Glutamatergic neuron (in vitro differentiated cells): ENCODE measurements at regions not wholly inside any gene's neighbourhood (a gene's known extent, or its start where the extent isn't known, plus 50 kb on each side); places are given as distances from the start of the nearest gene placed in this dataset.

Source experiments
- DNase-seq: peaks from one replicate; pipeline ENCODE4 v3.0.0; 2022
- H3K27ac Mint-ChIP-seq: one replicate; pipeline ENCODE4 v1.8.0; 2020; ENCODE audit warnings: mild to moderate bottlenecking, mixed read lengths, inconsistent platforms; ENCODE audit not compliant: unreplicated experiment
- H3K27me3 Mint-ChIP-seq: one replicate; pipeline ENCODE4 v1.8.0; 2020; ENCODE audit warnings: mild to moderate bottlenecking, moderate library complexity, mixed read lengths, inconsistent platforms; ENCODE audit not compliant: unreplicated experiment
- H3K36me3 Mint-ChIP-seq: one replicate; pipeline ENCODE4 v1.8.0; 2020; ENCODE audit warnings: mild to moderate bottlenecking, mixed read lengths, inconsistent platforms; ENCODE audit not compliant: unreplicated experiment
- H3K4me1 Mint-ChIP-seq: one replicate; pipeline ENCODE4 v1.8.0; 2020; ENCODE audit warnings: mild to moderate bottlenecking, low read depth, mixed read lengths, inconsistent platforms; ENCODE audit not compliant: unreplicated experiment
- H3K4me3 Mint-ChIP-seq: one replicate; pipeline ENCODE4 v1.8.0; 2020; ENCODE audit warnings: mild to moderate bottlenecking, mixed read lengths, inconsistent platforms; ENCODE audit not compliant: unreplicated experiment
- H3K9me3 Mint-ChIP-seq: one replicate; pipeline ENCODE4 v1.8.0; 2020; ENCODE audit warnings: mild to moderate bottlenecking, moderate library complexity, mixed read lengths, inconsistent platforms; ENCODE audit not compliant: unreplicated experiment
- CTCF ChIP-seq: fragments of 200-600 bp; sonication (generic); IDR thresholded peaks from one replicate; pipeline ENCODE4 v1.5.0; 2021; ENCODE audit not compliant: partially characterized antibody, unreplicated experiment

GRCh38 chr17:77875881-77876509 is 82.5 kb upstream of the TNRC6C start:
- Mint-ChIP-seq H3K9me3 (peaks cover 11% of the 10 kb centered on the region), H3K27ac (no peak overlapping the region), H3K4me3 (no peak overlapping the region), H3K4me1 (peaks cover 12% of the 10 kb centered on the region), H3K27me3 (peaks cover 3% of the 10 kb centered on the region), H3K36me3 (peaks cover 13% of the 10 kb centered on the region)
- no peak for TF ChIP-seq CTCF
- no peak for DNase-seq

DNA sequence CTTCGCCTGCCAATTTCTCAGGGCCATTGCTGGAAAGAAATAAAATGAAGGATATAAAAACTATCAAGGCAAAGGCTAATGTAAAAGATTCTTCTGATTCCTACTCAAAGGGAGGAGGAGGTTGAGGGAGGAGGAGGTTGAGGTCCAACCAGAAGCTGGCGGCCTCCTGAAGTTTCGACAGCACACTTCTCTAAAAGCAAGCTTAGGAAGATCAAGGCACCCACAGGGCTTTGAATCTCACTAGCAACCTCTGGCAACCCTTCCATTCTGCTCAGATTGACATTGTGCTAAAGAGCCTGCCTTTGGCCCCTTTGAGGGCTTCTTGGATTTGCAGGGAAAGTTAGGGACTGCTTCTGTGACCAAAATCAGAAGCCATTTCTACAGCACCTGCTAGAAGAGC is 81.5 kb upstream of the TNRC6C start:
- no peak overlapping the region for H3K27ac Mint-ChIP-seq
- peaks cover 13% of the 10 kb centered on the region for H3K36me3 Mint-ChIP-seq
- DNase-seq: no peak
- no peak overlapping the region for H3K4me3 Mint-ChIP-seq
- H3K9me3 Mint-ChIP-seq: peaks cover 14% of the 10 kb centered on the region
- peaks cover 3% of the 10 kb centered on the region for H3K27me3 Mint-ChIP-seq
- H3K4me1 Mint-ChIP-seq: peaks cover 19% of the 10 kb centered on the region
- TF ChIP-seq CTCF: no peak

GRCh38 chr17:77877646-77878355 is 80.7 kb upstream of the TNRC6C start:
- no peak for TF ChIP-seq CTCF
- Mint-ChIP-seq H3K36me3 (peaks cover 13% of the 10 kb centered on the region), H3K4me3 (no peak overlapping the region), H3K9me3 (peaks cover 17% of the 10 kb centered on the region), H3K27ac (no peak overlapping the region), H3K27me3 (peaks cover 5% of the 10 kb centered on the region), H3K4me1 (peaks cover 22% of the 10 kb centered on the region)
- DNase-seq: no peak

GRCh38 chr17:77879226-77879895 is 79.1 kb upstream of the TNRC6C start:
- Mint-ChIP-seq H3K4me1 (peaks cover 22% of the 10 kb centered on the region), H3K27ac (no peak overlapping the region), H3K27me3 (peaks cover 5% of the 10 kb centered on the region), H3K4me3 (no peak overlapping the region), H3K36me3 (peaks cover 9% of the 10 kb centered on the region), H3K9me3 (peaks cover 12% of the 10 kb centered on the region)
- TF ChIP-seq CTCF: no peak
- no peak for DNase-seq

GRCh38 chr17:77879896-77880280 is 78.6 kb upstream of the TNRC6C start:
- H3K27me3 Mint-ChIP-seq: peaks cover 5% of the 10 kb centered on the region
- no peak for DNase-seq
- no peak for TF ChIP-seq CTCF
- H3K36me3 Mint-ChIP-seq: peaks cover 9% of the 10 kb centered on the region
- peaks cover 12% of the 10 kb centered on the region for H3K9me3 Mint-ChIP-seq
- peaks cover 24% of the 10 kb centered on the region for H3K4me1 Mint-ChIP-seq
- H3K4me3 Mint-ChIP-seq: no peak overlapping the region
- no peak overlapping the region for H3K27ac Mint-ChIP-seq
